GM18511 (cell line): ENCODE measurements at regions not wholly inside any gene's neighbourhood (a gene's known extent, or its start where the extent isn't known, plus 50 kb on each side); places are given as distances from the start of the nearest gene placed in this dataset.
"Not testable (repeated sequence)": the region's sequence is repeated elsewhere in the genome, so short reads cannot be mapped to it uniquely, and the experiment has no call there.

ENCODE experiments used
- ATAC-seq: cut with Tn5 transposase; IDR thresholded peaks from one replicate; pipeline ENCODE4 v1.9.1; 2021; ENCODE audit warnings: mild to moderate bottlenecking, moderate library complexity; ENCODE audit not compliant: unreplicated experiment

DNA sequence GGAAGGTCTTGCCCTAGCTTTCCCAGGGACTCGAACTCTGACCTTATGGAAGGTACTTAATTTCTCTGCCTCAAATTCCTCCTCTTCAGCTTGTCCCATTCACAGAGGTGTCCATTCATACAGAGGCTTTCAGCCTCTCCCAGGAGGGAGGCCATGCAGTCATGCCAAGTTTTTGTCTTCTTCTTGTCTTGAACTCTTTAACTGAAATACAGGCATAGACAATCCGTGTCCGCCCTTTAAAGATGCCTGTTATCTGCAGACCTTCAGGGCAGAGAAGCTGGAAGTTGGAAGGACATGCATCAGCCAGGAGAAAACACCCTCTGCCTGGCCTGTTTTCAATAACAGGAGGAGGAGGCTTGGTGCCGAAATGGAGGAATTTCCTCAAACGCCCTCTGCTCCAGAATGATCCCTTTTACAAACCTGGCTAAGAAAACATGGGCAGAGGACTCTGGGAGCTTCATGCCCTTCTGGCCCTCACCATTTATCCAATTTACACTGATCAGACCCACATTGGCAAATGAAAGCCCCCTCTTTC, 308.3 kb downstream of the MYCN start:
- no peak for ATAC-seq

DNA sequence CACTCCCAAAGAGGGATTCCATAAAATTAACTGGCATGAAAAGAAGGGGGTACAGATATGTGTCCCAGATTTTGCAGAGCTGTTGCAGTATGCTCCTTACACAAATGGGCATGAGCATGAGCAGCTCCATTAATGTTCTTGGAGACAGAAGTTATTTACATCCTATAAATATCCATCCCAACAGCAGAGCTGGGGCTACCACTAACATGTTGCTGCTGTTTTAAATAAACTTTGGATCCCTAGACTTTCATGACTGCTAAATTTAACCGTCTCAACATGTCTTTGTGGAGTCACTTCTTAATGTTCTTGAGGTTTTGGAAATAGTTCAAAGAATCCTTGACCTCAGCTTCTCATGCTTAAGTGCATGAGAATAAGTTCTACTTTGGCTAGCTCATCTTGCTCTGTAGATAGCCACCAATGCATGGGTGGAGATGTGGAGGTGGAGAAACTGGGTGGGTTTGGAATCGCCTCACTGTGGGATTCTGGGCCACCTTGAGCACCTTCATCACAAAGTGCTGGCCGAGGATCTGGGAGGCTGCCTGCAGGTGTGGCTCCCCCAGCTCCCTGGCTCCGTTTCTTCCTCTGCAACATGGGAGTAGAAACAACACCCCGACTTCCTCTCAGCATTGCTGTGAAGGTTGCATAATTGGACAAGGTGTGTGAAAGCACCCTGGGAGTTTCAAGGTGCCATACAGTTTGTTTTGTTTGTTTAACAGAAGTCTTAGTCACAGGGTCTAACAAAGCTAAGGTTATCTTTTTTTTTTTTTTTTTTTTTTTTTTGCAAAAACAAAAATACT, 307.2 kb downstream of the MYCN start:
- ATAC-seq = no peak

DNA sequence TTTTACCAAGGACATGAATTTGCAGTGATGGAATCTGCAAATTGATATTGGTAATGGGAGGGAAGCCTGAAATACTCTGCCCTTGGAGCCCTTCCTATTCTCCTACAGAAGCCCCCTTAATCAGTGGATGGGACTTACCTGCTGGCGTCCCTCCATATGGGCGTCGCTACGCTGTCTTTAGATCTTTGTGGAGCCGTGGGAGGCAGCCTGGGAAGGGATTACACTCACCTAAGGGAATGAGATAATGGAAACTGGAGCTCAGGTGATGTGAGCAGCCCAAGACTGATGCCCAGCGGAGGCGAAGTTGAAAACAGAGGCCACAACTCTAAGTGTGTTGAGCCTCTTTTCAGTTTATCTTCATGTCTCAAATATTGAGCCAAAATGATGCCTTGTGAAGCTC, 306.6 kb downstream of the MYCN start:
- ATAC-seq = no peak

DNA sequence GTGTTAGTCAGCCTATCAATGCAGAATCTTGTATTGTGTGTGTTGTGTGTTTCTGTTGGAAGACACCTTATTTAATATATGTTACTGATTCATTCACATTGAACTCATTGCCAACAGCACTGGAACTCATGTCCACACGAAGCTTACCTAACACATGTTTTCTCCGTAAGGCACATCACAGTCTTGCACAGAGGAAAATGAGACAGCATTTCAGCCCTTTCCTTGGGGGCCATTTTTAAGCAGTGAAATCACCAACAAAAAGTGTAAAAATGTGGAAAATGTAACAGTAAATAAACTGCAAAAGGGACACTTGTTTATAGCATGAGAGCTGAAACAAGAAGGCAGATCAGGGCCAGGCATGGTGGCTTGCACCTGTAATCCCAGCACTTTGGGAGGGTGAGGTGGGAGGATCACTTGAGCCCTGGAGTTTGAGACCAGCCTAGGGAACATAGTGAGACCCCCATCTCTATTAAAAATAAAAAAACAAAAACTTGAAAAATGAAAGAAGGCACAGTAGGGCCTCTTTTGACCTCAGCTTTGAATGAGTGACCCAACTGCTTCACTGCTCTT, 306.0 kb downstream of the MYCN start:
- no peak for ATAC-seq

DNA sequence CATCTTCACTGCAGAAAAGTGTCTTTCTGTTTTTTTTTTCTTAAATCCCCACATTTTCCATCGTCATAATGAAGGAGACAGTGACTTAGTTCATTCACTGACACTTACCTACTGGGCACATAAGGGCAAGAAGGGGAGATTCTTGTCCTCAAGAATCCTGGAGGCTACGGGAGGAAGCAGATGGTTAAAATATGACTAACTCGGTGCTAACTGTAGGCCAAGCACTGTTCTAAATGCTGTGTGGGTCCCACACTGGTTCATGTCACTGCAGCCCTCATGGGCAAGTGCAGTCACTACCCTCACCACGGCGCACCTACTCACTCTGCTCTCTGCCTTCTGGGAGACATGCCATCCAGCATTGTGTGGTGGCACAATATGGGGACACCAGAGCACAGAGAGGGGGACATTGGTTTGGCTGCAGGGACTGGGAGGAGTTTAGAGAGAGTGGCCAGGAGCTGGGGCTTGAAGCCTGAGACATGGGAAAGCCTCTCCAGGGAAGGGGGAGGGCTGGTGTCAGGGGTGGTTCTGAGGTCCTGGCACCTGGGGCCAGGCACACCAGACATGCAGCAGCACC, 305.2 kb downstream of the MYCN start:
- no peak for ATAC-seq

DNA sequence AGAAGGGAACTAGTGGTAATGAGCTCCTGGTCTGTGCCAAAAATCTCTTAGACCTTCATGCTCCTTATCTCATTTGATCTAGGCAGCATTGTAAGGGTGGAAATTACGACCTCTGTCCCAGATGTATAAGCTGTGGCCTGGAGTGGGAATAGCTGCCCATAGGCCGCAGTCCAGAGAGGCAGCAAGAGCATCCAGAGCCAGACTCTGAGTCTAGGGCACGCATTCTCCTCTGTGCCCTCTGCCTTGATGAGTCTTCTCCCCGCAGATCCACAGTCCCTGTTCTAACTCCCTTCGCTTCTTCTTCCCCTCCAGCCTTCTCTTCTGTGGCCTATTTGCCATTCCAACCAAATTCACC, 304.6 kb downstream of the MYCN start:
- ATAC-seq = no peak

DNA sequence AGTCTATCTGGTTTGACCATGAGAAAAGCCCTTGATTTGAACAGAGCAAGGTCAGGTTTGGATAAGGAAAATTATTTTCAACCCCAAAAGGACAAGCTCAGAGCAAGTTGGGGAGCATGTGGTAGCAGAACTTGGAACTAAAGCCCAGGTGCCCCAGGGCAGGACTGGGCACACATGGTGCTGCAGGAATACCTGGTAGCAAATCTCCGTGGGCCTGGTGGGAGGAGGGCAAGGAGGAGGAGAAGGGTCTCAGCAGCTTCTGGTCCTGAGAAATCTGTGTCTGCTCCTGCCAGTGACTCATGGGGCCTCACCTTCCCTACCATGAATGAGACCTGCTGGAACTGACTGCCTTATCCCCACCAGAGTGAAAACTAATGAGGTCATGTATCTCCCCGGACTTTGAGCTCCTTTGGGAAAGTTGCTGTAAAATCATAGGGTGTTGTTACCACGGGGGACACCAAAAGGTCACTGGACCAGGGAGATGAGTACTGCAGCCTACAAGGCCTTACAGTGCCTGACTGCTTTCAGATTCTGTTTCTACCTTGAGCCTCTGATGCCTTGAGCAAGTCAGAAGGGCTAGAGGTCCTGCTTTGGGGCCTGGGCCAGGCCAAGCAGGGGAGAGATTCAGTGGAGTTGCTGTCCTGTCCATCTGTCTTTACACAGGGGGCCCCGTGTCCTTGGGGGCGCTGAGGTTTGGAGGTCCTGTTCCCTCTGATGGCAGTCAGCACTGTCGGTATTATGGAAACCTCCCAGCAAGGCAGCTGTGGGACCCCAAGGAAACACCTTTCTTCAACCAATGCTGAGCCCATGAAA, 304.0 kb downstream of the MYCN start:
- ATAC-seq = no peak

DNA sequence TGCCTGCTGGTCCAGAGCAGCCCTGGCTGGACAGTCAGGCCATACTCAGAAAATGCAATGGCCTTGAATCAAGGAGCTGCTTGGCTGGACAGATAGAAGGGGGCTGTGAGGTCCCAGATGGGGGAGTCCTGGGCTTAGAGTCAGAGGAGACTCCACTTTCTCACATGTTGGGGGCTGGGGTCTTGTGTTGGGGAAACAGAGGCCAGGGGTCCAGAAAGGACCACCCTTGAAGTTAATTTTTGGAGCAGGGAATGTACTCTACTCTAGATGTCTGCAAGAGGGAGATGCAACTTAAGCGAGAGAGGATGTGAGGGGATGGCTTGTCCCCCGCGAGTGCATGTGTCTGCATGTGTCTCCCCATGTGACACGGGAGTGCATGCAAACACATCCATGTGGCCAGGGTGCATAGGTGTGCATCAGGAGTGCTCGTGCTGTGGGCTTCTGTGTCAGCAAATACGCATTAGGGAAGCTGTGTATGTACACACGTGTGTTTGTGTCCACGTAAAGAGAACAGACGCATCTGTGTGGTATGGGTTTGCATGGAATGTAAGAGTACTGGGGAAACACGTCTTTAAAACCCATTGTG, 303.2 kb downstream of the MYCN start:
- no peak for ATAC-seq

DNA sequence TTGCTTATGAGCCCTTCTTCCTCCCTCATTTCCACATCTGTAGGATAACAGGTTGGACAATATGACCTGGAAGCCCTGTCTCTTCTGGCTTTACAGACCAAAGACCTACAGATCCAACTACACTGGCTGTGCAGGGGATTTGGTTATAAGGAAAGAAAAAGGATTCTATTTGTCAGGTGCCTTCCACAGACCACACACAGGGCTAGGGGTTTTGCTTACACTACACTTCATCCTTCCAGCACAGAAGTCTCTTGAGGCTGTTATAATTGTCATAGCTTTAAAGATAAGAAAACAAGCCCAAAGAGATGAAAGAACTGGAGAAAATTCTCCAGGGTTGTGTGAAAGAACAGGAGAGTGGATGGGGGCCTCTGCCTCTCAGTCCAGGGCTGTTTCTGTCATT, 302.6 kb downstream of the MYCN start:
- no peak for ATAC-seq

DNA sequence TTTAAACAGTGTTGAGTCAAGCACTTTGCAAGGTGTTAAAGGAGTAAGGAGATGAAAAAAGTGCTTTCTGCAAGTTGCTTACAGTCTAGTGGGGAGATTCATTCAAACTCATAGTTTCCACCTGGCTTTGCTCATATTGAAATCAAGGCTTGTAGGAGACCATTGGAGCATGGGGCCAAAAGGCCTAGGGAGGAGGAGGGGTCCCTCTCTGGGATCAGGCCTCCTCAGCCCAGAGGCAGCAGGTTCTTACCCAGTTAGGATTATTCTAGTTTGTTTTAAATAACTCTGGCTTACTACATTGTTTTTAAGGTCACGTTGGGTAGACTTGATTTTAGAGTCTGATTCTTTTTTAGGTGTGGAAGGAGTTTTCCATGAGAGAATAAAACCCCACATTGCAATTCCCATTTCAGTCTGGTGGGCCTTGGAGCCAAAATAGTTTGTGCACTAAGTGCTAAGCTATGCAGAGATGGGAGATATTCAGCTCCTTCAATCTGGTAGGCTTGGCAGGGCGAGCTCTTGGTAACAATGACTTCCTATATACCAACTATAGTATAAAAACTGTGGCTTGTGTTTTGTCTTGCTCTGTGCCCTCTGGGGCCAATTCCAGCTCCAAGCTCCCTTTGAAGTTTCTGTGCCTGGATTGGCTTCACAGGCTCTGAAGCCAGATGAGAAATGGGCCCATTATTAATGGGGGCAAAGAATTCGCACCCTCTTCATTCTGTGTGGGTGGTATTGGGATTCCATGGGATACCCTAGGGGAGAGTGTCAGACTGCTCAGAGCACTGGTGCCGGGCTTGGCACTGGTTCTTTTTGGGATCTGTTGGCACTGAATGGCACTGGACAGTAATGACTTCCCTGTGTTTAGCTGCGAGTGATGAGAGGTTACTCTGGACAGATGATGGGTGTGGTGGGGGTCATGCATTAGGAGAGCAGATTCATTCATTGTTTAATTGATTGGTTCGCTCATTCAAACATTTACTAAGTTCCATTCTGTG, 301.1 kb downstream of the MYCN start:
- ATAC-seq = no peak

DNA sequence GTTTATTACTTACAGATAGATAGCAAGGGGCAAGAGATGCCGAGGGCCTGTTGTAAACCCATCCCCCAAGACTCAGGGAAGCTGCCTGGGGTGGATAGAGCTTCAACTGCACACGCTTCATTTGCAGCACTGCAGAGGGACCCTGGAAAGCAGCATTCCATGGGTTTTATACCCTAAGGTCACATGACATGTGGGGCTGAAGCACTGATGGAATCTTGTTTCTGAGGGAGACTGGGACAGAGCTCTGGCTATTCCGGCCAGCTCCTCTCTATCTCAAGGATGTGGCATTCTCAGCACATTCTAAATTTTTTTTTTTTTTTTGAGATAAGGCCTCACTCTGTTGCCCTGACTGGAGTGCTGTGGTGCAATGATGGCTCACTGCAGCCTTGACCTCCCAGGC, 300.1 kb downstream of the MYCN start:
- no peak for ATAC-seq

DNA sequence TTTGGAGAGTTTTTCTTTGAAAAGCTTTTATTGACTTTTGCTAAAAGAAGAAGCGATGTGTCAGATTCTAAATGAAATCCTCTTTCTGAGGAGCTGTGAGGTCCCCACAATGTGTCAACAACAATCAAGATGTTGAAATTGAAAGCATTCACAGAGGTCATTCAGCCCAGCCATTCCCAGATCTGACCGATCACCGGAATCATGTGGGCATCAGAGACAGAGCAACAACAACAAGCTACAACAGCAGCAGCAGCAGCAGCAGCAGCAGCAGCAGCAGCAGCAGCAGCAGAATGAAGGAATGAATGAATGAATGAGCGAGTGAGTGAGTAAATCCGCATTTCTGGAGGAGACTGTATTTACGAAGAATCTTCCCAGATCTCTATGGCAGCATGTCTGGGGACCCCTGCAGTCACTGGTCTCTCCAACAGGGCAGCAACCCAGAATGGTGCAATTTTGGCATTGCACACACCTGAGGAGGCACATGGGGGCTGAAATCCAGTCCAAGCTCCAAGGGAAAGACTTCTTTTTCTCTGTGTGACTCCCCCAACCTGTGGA, 299.0 kb downstream of the MYCN start:
- no peak for ATAC-seq

DNA sequence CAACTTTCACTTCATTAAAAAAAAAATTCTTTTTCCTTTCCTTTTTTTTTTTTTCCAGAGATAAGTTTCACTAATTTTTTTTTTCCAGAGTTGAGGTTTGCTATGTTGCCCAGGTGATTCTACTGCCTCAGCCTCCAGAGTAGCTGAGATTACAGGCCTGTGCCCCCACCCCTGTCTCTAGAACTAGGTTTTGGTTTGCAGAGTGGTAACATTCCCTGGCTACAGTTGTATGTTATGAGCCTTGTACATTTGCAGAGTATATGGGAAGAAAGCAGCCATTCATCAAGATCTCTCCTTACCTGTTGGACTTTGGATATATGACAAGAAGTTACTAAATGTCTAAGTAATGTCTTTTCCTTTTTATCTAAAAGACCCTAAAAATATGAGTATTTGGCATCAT, 298.4 kb downstream of the MYCN start:
- no peak for ATAC-seq

DNA sequence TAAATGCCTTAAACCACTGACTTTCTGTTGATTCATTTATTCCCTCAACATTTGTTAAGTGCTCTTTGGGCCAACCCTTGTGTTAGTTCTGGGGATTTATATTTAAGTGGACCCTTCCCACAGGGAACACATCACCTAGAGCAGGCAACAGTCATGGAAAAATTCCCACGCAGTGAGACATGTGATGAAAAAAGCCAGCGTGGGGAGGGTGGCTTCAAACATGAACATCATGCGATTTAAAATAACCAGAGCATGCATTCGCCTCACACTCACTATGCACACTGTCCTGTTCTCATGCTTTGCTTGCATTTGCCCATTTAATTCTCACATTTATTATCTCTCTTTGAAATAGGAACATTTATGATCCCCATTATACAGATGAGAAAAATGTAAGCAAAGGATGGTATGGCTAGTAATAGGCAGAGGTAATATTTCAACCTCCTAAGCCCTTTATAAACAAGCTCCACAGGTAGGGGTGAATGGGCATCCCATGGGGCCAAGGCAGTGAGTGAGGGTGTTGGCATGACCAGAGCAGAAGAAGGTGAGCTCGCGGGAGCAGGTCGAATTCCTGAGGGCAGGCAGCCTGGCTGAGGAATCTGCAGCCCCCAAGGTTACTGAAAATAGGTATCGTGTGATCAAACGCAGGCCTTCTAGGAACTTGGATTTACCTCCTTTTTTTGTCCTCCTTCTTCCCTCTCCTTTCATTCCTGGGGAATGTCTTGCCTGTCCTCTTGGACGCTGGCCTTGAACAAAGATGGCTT, 297.8 kb downstream of the MYCN start:
- no peak for ATAC-seq

DNA sequence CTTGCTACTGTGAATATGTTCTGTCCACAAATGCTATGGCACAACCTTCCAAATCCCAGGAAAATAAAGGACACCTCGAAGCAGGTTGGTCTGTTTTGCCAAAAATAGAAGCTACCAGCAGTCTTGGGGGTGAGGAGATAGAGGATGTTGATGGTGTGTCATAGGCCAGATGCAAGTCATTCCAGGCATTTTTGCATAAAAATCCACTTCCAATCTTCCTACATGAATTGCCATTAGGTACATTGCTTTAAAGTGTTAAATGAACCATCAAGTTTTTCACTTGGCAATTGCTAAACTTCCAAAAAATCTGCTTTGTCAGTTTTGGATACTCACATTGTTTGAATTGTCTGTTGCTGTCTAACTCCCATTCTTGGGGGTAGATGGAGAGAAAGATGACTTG, 295.4 kb downstream of the MYCN start:
- ATAC-seq = no peak

DNA sequence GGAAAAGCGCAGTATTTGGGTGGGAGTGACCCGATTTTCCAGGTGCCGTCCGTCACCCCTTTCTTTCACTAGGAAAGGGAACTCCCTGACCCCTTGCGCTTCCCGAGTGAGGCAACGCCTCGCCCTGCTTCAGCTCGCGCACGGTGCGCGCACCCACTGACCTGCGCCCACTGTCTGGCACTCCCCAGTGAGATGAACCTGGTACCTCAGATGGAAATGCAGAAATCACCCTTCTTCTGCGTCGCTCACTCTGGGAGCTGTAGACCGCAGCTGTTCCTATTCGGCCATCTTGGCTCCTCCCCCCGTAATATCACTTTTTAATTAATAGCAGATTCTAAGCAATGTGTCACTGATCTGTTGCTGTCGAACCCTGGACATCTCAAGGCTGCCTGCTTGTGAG, 294.9 kb downstream of the MYCN start:
- not testable (repeated sequence) for ATAC-seq

DNA sequence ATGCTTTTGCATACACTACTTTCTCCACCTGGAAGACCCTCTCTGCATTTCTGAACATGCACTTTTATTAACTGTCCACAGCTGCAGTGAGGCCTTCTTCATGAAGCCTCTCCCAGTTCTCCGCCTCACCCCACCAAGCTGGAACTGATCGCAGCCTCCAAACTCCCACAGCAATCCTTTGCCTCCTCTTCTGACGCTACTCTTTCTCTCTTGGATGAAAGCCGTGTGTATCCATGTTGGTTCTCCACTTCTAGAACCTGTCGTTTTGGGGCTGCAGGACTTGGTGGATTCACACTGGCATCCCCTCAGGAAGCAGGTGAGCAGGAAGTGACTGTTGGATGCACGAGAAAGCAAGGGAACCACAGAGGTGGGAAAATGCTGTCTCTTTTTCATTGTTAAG, 288.6 kb downstream of the MYCN start:
- no peak for ATAC-seq

DNA sequence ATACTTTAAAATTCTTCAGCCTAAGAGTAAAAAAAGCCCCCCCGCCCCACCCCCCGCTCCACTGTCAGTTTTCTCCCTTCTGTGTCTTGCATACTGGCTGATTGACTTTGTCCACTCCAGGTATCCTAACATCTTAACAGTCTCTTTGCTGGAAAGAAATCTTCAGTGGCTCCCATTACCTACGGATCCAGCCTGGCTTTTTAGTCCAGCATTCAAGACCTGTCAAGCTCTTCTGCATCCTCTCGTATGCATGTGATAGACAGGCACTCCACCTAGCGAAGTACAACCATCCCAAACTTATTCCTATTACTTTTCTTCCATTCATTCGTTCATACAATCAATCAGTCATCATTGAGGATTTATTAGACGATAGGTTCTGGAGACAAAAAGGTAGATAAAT, 288.1 kb downstream of the MYCN start:
- ATAC-seq = no peak
